OCI-LY3 (cell line): ENCODE measurements at regions not wholly inside any gene's neighbourhood (a gene's known extent, or its start where the extent isn't known, plus 50 kb on each side); places are given as distances from the start of the nearest gene placed in this dataset.
"Not testable (repeated sequence)": the region's sequence is repeated elsewhere in the genome, so short reads cannot be mapped to it uniquely, and the experiment has no call there.

Experiments
- H2AFZ ChIP-seq: fragments of 200-600, 300-600 bp; shearing (Covaris generic); 2 replicates; pipeline ENCODE4 v1.6.0; 2014; ENCODE audit warnings: antibody characterized with exemption, low read depth, low read length
- H3K27ac ChIP-seq: fragments of 200-600, 300-600 bp; sonication (generic); 2 replicates; pipeline ENCODE4 v1.5.1; 2014; ENCODE audit warnings: mild to moderate bottlenecking, low read length, moderate library complexity, mixed read lengths
- H3K27me3 ChIP-seq: fragments of 200-600, 300-600 bp; sonication (generic); 2 replicates; pipeline ENCODE4 v1.6.1; 2014; ENCODE audit warnings: low read depth, low read length, mixed read lengths
- H3K36me3 ChIP-seq: fragments of 200-600, 300-600 bp; sonication (generic); replicated peaks from 2 replicates; pipeline ENCODE3; 2014; ENCODE audit warnings: low read depth, low read length, mixed read lengths
- H3K4me1 ChIP-seq: fragments of 300-600, 200-600 bp; sonication (generic); 2 replicates; pipeline ENCODE4 v1.6.1; 2014; ENCODE audit warnings: low read length, mixed read lengths
- H3K4me2 ChIP-seq: fragments of 200-600, 300-600 bp; sonication (generic); 2 replicates; pipeline ENCODE4 v1.6.1; 2014; ENCODE audit warnings: low read length, mixed read lengths
- H3K4me3 ChIP-seq: fragments of 300-600, 200-600 bp; sonication (generic); 2 replicates; pipeline ENCODE4 v1.5.1; 2014; ENCODE audit warnings: antibody characterized with exemption, mild to moderate bottlenecking, low read length, moderate library complexity
- H3K79me2 ChIP-seq: fragments of 300-600, 200-600 bp; shearing (Covaris generic); 2 replicates; pipeline ENCODE4 v1.6.1; 2014; ENCODE audit warnings: mild to moderate bottlenecking, low read length, mixed read lengths
- H3K9ac ChIP-seq: fragments of 300-600, 200-600 bp; shearing (Covaris generic); 2 replicates; pipeline ENCODE4 v1.6.0; 2014; ENCODE audit warnings: mild to moderate bottlenecking, low read length, moderate library complexity
- H3K9me3 ChIP-seq: fragments of 200-600, 300-600 bp; shearing (Covaris generic); 2 replicates; pipeline ENCODE4 v1.6.1; 2014; ENCODE audit warnings: low read length, mixed read lengths; ENCODE audit not compliant: insufficient read depth
- H4K20me1 ChIP-seq: fragments of 200-600, 300-600 bp; sonication (generic); 2 replicates; pipeline ENCODE4 v1.6.1; 2016; ENCODE audit warnings: low read length, mixed read lengths; ENCODE audit not compliant: insufficient read depth
- CTCF ChIP-seq: fragments of 200-600, 300-600 bp; sonication (generic); IDR thresholded peaks from 2 replicates; pipeline ENCODE4 v1.5.1; 2014; ENCODE audit warnings: antibody characterized with exemption, low read length, low read depth
- EZH2phosphoT487 ChIP-seq: fragments of 200-600 bp; shearing (Covaris generic); IDR thresholded peaks from 2 replicates; pipeline ENCODE4 v1.6.1; 2018; ENCODE audit warnings: antibody characterized with exemption, mixed run types, low read depth

GRCh38 chr18:22065311-22065710, 104.1 kb upstream of the GATA6 start:
- no peak for TF ChIP-seq EZH2phosphoT487
- TF ChIP-seq CTCF, result no peak
- H2AFZ ChIP-seq, result no peak overlapping the region
- no peaks in the 10 kb centered on the region for H3K36me3 ChIP-seq

GRCh38 chr18:22066083-22066485, 103.3 kb upstream of the GATA6 start:
- Histone ChIP-seq H3K27me3 (no peaks in the 10 kb centered on the region), H3K4me3 (no peak overlapping the region), H3K79me2 (no peaks in the 10 kb centered on the region), H3K27ac (no peak overlapping the region), H3K4me2 (no peak overlapping the region), H2AFZ (no peak overlapping the region), H3K9ac (no peak overlapping the region), H3K4me1 (no peaks in the 10 kb centered on the region), H3K36me3 (no peaks in the 10 kb centered on the region), H3K9me3 (no peaks in the 10 kb centered on the region), H4K20me1 (no peaks in the 10 kb centered on the region)
- TF ChIP-seq CTCF (no peak), EZH2phosphoT487 (no peak)

More at GRCh38 chr18:22065311-22065710, 104.1 kb upstream of the GATA6 start:
- no peak overlapping the region for H3K27ac ChIP-seq
- H4K20me1 ChIP-seq, result no peaks in the 10 kb centered on the region
- no peaks in the 10 kb centered on the region for H3K9me3 ChIP-seq
- H3K9ac ChIP-seq, result no peak overlapping the region
- no peaks in the 10 kb centered on the region for H3K27me3 ChIP-seq
- H3K4me3 ChIP-seq, result no peak overlapping the region
- no peak overlapping the region for H3K4me2 ChIP-seq
- no peaks in the 10 kb centered on the region for H3K4me1 ChIP-seq
- no peaks in the 10 kb centered on the region for H3K79me2 ChIP-seq

- Histone ChIP-seq H3K9ac (no peak overlapping the region), H3K79me2 (no peaks in the 10 kb centered on the region), H4K20me1 (no peaks in the 10 kb centered on the region), H3K27ac (no peak overlapping the region), H3K9me3 (no peaks in the 10 kb centered on the region), H3K36me3 (no peaks in the 10 kb centered on the region), H3K4me1 (no peaks in the 10 kb centered on the region), H3K4me3 (no peak overlapping the region), H2AFZ (no peak overlapping the region), H3K27me3 (no peaks in the 10 kb centered on the region), H3K4me2 (no peak overlapping the region)
- TF ChIP-seq CTCF (no peak), EZH2phosphoT487 (no peak)
Measured at GRCh38 chr18:22067109-22067508, 102.3 kb upstream of the GATA6 start.

GRCh38 chr18:22067682-22068081, 101.7 kb upstream of the GATA6 start:
- Histone ChIP-seq H3K9ac (no peak overlapping the region), H3K4me2 (no peak overlapping the region), H3K27ac (no peak overlapping the region), H2AFZ (no peak overlapping the region), H3K4me3 (no peak overlapping the region), H3K4me1 (no peaks in the 10 kb centered on the region), H3K36me3 (no peaks in the 10 kb centered on the region), H3K27me3 (no peaks in the 10 kb centered on the region), H4K20me1 (no peaks in the 10 kb centered on the region), H3K79me2 (no peaks in the 10 kb centered on the region), H3K9me3 (no peaks in the 10 kb centered on the region)
- TF ChIP-seq EZH2phosphoT487 (no peak), CTCF (no peak)

GRCh38 chr18:22068784-22069183, 100.6 kb upstream of the GATA6 start:
- not testable (repeated sequence) for H4K20me1 ChIP-seq, H3K27ac ChIP-seq, H3K79me2 ChIP-seq, H3K4me2 ChIP-seq, H3K4me3 ChIP-seq, H3K9ac ChIP-seq, H3K36me3 ChIP-seq, H3K9me3 ChIP-seq, H3K4me1 ChIP-seq, H3K27me3 ChIP-seq, H2AFZ ChIP-seq
